GM18951 (cell line): ENCODE measurements at regions not wholly inside any gene's neighbourhood (a gene's known extent, or its start where the extent isn't known, plus 50 kb on each side); places are given as distances from the start of the nearest gene placed in this dataset.
A peak's percentile ranks its signal among the peaks of the same experiment; 100 is the strongest.

Experiments used
- POLR2A ChIP-seq: IDR thresholded peaks from 4 replicates; pipeline ENCODE4 v1.6.1; 2011; ENCODE audit warnings: mild to moderate bottlenecking; ENCODE audit not compliant: insufficient read length, insufficient read depth; ENCODE audit errors: extremely low read depth
- in situ Hi-C: fragments of 300-500 bp; cut with MboI; formaldehyde crosslinking; loops from one replicate; pipeline ENCODE4 v1.12.0; 2022; ENCODE audit warnings: low sequenced_read_pairs, mixed read lengths, inconsistent platforms; ENCODE audit not compliant: unreplicated experiment

DNA sequence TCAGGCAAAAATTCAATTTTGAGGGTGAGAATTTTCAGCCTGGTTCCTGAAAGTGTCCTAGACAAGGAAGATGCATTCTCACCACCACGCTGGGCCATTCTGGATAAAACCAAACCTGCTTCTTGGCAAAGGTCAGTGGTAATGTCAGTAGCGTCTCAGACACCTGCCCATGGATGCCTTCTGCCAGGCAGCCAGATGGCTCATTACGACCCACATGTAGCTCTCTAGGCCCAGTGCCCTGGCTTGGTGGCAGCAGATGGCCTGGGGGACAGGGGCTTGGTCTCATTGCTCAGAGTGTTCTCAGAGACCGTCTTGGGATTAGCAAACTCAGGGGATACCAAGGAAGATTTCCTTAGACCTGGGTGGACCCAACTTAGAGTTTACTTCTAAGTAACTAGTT, 105.1 kb downstream of the ARF6 start:
- no peak for TF ChIP-seq POLR2A
- in situ Hi-C loops, result loop anchor here (5.0 kb wide), 1 partner anchor 36 kb away; no protein-coding TSS in a partner anchor

DNA sequence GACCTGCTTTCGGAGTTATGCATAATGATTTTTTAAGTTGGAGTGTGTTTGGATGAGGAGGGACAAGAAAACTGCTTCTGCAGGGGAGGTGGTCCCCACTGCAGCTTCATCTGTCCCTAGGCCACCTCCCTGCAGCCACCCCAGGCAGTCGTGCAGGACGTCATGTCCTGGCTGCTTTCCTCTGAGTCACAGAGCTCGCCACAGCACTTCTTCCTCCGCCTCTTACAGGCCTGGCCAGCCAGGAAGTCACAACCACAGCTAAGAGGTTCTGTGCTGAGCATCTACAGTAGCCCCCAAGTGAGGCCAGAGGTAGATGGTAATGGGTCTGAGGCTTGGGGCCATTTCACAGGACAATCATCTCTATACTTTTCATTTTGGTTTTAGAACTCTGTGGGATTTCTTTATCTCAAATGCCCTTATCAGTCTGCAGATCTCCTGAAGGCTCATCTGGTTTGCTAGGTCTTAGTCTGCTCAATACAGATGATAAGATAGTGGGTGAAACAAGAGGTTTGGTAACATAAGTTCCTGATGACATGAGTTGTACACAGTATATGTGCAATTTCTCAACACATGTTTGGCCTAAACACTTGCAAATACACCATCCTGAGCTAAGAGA, 106.4 kb downstream of the ARF6 start:
- peak; percentile 67 for TF ChIP-seq POLR2A
- in situ Hi-C loops, result loop anchor here (5.0 kb wide), 1 partner anchor 37 kb away; no protein-coding TSS in a partner anchor

DNA sequence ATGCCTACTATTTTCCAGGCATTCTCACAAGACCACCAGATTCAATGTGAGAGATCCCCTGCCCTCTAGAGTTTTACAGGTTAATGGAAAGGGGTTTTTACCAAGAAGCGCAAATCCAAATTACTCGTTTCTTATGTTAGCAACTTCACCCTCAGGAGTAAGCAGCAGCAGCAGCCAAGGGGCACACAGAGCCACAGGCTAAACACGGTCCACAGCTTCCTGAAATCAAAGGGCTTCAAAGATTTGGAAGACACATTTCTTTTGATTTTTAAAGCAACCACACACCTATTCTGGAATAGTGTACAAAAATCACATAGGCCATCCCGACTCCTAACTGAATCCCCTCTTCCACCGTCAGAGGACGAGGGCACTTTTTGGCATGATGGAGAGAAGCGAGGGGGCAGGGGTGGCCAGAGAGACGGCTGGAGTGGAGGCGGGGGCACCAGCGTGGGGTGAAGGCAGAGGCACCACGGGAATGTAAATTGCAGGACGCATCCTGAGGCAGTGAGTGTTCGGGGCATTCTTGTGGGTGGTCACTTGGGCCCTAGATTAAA, 107.0 kb downstream of the ARF6 start:
- TF ChIP-seq POLR2A, result no peak
- in situ Hi-C loops, result loop anchor here (5.0 kb wide), 1 partner anchor 38 kb away; no protein-coding TSS in a partner anchor

DNA sequence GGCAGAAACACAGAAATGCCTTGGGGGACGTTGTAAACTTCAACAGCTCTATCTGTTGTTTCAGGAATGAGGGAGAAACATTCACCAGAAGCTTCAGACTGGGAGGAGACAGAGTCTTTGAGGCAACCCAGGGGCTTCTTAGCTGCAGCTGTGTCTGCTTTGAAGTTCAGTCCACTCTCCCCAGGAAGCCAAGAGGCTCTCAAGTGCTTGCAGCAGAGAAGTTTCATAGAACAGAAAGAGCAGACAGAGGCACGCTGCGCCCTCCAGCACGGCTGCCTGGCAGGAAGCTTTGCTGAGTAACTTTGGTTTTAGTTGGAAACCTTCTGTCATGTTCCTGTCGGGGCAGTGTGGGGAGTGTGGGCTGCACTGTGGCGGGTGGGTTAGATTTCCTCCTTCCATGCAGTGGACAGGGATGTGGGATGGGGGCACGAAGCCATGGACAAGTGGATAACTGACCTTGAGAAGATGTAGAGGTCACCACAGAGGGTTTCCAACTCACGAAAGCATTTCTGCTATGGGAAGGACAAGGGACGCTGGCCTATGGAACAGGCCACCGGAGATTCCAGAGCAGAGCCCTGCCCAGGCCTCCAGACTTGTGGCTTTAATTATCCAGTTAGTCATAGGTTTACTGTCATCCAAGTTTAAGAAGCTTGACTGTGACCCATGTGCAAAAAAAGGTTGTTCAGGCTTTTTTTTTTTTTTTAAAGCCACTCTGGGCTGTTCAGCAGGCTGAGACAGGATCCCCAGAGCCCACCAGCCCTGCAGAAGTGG, 107.7 kb downstream of the ARF6 start:
- TF ChIP-seq POLR2A, result peak; percentile 61
- in situ Hi-C loops, result no loop called here

DNA sequence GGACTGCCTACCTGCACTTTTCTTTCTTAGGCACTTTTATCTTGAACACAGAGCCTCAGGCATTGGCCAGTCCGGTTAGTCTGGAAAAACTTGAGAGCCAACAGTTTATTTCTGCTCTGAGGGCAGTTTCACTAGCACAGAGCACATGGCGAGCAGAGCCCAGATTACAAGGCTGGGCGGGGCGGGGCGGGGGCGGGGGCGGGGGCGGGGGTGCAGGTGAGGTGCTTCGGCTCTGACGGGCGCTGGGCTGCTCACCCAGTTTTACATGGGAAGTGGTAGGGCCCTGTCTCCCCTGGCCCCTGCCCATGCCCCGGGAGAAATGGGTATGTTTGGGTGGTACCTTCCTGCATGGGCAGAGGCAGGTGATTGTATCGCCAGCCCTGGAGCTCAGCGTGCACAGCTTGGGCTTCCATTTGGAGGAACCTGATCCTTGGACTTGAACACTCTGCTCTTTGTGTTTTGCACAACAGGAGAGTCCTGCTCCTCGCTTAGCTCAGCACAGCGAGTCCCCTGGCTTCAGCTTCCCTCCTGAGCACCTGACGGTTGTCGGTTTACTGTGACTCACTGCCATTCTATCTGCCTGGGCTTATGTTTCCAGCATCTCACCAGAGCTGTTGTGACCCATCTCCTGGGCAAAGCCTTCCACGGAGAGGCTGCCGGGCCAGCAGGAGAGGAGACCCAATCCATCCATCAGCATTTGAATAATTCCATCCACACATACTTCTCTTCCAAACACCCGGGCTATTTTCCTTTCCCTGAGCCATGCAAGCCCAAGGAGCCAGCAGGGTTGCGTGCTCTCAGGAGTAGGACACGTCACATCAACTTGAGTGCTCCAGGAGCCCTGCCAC, 108.5 kb downstream of the ARF6 start:
- in situ Hi-C loops, result no loop called here
- TF ChIP-seq POLR2A, result peak; percentile 60

DNA sequence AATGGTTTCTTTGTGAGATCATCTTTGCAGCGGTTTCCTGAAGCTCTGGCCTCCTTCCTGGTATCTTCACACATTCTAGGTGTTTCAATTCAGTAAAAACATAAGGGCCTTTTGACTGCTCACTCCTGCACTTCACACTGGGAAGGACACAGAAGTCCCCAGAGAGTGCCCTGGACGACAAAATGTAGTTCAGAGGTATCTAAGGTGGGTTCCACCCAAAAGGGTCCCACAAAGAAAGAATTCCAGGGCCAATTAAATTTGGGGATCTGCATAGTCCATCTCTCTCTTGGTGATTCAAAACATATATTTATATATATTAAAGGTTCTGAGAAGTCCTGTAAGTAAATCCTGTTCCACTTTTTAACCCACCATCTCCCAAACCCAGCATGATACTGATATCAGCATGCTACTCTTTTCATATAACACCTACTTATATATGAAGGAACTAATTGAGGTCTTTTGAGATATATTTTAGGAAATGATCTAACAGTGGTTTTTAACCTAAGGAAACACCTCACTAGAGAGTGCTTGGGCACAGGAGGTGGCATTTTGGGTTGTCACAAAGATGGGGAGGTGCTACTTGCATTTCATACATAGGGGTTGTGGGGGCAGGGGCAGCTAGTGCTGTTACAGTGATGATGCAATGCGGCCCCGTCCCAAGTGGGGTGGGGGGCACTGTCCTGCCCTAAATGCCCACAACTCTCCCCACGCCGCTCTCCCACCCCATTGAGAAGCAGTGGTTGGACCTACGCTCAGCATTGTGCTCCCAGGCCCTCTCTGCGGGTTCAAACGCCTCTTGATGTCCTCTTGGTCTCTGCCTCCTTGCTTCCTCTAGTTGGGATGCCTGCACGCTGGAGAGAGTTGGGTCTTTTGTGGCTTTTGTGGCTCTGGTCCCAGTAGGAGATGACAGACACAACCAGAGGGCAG, 109.4 kb downstream of the ARF6 start:
- no peak for TF ChIP-seq POLR2A
- in situ Hi-C loops, result no loop called here

DNA sequence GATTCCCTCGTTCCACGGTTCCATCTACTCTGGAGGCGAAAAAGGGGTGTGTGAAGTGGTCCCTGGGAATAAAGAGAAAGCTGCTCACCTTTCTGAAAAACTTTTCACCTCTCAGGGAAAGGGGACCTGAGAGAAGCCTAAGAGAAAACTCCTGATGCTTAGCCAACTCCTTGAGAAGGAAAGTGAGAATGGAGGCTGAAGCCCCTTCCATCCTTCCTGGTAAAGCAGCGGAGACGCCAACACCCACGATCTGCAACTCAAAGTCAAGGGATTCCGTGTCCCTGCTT, 110.0 kb downstream of the ARF6 start:
- TF ChIP-seq POLR2A, result no peak
- in situ Hi-C loops, result no loop called here

DNA sequence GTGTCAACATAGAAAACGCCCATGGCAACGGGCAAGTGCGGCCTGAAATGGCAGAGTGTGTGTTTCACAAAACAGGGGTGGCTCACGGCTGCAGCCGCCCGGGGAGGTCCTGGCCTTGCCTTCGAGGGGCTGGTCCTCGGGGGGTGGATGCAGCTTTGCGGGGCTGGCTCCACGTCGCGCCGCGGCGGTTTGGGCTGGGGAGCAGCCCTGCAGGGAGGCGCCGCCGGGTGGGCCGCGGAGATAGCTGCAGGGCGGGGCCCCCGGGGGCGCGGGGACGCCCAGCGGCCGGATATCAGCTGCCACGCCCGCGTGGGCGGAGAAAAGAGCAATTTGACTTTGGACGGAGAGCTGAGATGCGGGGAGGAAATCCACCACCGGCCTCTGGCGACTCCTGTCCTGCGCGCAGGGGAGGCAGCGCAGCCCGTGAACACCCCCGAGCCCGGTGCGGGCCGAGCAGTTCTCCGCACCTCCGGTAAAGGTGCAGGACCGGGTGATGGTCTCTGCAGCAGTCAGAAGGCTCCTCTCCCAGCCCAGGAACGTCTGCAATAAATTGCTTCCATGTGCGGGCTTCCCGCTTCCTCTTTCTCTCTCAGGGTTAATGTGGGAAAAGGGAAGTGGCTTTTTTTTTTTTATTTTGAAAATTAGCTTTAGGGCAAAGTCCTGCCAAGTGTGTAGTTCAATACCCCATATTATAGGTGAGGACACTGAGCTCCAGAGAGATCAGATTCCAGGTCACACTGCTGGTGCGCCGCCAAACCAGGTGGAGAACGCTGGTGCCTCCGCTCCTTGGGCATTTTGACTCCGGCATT, 110.5 kb downstream of the ARF6 start:
- TF ChIP-seq POLR2A, result peak; percentile 88
- in situ Hi-C loops, result no loop called here

DNA sequence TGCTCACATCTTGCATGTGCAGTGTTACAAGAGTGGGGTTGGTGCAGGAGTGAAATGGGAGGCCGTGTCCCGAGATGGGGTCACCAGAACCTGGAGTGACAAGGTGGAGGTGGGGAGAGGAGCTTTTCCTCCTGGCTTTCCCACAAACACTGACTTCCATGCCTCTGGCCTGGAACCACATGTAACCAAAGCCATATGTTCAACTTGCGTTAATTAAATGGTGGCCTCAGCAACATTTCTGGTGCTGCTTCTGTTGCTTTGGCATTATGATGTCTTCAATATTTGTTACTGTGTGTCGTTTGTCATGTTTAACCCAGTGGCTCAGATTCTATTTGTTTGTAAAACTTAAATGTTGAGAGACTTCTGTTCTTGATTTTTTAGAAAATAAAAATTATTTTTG, 110.2 kb downstream of the VCPKMT start:
- TF ChIP-seq POLR2A, result no peak
- in situ Hi-C loops, result no loop called here

DNA sequence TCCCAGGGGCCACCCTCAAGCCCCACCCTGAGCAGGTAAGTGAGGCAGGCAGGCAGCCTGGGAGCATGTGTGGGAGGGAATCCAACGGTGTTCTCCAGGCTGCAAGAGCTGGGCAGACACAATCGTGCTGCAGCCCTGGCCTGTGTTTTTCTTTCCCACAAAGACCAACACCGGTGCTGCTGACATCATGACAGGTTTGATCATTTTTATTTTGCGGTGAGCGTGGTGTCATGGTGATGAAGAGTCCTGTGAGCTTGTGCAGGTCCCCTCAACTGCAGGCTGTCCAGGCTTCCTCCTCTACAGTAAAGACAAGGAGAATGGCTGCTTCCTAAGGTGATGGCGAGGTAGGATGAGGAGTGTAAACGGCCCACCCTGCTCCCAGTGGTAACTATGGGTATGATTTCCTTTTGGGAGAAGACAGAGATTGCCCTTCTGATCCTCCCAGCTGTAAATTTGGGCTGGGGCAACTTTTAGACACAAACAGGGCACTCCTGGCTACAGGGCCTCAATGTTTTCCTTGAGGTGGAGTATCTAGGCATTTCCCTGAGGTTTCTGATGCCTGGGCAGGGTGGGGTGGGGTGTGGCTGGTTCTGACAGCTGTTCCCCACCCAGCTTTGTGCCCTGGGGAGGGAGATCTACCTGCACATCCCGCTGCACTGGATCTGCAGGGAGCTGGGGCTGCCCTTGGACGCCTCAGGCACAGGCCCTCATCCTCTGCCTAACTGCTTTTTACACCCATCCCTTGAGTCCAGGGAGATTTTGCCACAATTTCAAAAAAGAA, 109.1 kb downstream of the VCPKMT start:
- no peak for TF ChIP-seq POLR2A
- in situ Hi-C loops, result no loop called here

DNA sequence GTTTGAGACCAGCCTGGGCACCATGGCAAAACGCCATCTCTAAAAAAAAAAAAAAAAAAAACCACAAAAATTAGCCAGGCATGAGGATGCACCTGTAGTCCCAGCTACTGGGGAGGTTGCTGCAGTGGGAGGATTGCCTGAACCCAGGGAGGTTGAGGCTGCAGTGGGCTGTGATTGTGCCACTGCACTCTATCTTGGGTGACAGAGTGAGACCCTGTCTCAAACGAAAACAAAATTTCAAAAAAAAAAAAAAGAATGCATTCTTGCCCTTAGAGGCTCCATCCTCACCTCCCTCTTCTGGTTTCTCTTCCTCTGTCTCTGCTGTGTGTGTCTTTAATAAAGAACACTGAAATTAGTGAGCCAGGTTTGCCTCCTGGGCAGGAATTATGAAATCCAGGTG, 107.8 kb downstream of the VCPKMT start:
- TF ChIP-seq POLR2A, result no peak
- in situ Hi-C loops, result no loop called here
